Retinal pigment epithelial cell (primary cell): ENCODE measurements at regions not wholly inside any gene's neighbourhood (a gene's known extent, or its start where the extent isn't known, plus 50 kb on each side); places are given as distances from the start of the nearest gene placed in this dataset.

ENCODE experiments used
- DNase-seq: peaks from one replicate; pipeline ENCODE4 v3.0.0-alpha.2; 2010; ENCODE audit warnings: low read depth
- H3K4me3 ChIP-seq: 2 replicates; pipeline ENCODE4 v1.5.1; 2011; ENCODE audit warnings: mild to moderate bottlenecking, low read length, control low read depth, moderate library complexity
- TF ChIP-seq, protein P1 (sequence below): conservative IDR thresholded peaks from 2 replicates; pipeline ENCODE4 v1.5.1; 2011; ENCODE audit warnings: low read depth, low read length, control low read depth, inconsistent platforms

- TF ChIP-seq, protein P1, sequence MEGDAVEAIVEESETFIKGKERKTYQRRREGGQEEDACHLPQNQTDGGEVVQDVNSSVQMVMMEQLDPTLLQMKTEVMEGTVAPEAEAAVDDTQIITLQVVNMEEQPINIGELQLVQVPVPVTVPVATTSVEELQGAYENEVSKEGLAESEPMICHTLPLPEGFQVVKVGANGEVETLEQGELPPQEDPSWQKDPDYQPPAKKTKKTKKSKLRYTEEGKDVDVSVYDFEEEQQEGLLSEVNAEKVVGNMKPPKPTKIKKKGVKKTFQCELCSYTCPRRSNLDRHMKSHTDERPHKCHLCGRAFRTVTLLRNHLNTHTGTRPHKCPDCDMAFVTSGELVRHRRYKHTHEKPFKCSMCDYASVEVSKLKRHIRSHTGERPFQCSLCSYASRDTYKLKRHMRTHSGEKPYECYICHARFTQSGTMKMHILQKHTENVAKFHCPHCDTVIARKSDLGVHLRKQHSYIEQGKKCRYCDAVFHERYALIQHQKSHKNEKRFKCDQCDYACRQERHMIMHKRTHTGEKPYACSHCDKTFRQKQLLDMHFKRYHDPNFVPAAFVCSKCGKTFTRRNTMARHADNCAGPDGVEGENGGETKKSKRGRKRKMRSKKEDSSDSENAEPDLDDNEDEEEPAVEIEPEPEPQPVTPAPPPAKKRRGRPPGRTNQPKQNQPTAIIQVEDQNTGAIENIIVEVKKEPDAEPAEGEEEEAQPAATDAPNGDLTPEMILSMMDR: no peak
- DNase-seq: no peak
These were observed 179.1 kb upstream of the ZPLD1 start for GRCh38 chr3:102255736-102256135.

DNA sequence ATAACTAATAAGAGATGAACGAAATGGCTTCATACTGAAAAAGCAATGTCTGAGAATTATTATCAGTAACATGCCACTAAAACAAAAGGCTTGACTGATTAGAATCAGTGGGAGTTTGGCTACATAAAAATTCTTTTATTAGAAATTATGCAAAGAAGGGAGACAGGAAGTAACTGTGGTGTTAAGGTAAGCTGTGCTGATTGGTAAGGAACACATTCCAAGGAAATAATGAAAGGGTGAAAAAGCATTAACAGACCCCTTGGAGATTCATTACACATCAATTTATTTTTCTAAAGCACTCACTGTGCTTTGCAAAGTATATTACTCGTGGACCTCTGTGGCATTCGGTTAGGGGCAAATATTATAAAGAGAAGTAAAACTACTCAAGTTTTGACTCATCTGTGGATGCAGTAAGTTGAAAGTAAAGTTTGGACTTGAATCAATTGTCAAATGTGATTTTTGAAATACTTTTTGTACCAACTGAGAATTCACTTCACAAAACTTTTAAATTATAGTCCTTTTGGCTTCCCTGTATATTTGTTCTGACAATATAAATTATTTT is 176.1 kb upstream of the ZPLD1 start:
- no peak overlapping the region for H3K4me3 ChIP-seq
- no peak for DNase-seq
- TF ChIP-seq, protein P1: no peak

More at GRCh38 chr3:102255736-102256135, 179.1 kb upstream of the ZPLD1 start:
- no peak overlapping the region for H3K4me3 ChIP-seq

DNA sequence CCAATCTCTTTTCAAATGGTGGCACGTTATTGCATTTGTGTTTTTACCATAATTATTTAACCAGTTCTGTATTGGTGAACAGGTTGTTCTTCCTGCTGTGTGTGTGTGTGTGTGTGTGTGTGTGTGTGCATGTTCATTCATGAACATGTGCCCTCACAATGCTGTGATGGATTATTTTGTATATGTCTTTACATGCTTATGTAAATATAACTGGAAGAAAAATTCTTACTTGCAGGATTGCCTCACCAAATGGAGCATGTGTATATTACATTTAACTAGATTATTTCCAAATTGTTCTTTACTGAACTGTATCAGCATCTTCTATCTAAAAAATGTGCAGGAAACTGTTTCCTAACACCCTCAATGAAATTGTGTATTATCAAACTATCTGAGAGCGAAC is 175.2 kb upstream of the ZPLD1 start:
- H3K4me3 ChIP-seq: no peak overlapping the region
- DNase-seq: no peak
- TF ChIP-seq, protein P1: no peak

DNA sequence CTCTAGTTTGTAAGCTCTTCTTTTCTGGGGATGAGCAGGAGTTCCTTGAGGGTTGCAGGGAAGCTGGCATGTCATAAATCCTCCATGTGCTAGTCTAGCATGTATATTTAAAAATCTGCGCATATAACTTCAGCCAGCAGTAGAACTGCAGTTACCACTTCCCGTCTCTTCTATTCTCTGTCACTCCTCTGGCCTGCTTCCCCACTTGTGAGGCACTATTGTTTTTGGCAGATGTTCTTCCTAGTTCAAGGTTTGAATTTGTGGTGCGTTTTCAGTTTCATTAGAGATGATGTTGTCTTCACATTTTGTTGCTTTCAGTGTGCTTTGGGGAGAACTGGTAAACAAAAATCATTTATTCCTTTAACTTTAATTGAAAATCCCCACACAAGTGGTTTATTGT is 169.1 kb upstream of the ZPLD1 start:
- no peak overlapping the region for H3K4me3 ChIP-seq
- DNase-seq: no peak
- TF ChIP-seq, protein P1: no peak

GRCh38 chr3:102269406-102269805 is 165.4 kb upstream of the ZPLD1 start:
- H3K4me3 ChIP-seq: no peak overlapping the region
- TF ChIP-seq, protein P1: no peak
- no peak for DNase-seq

DNA sequence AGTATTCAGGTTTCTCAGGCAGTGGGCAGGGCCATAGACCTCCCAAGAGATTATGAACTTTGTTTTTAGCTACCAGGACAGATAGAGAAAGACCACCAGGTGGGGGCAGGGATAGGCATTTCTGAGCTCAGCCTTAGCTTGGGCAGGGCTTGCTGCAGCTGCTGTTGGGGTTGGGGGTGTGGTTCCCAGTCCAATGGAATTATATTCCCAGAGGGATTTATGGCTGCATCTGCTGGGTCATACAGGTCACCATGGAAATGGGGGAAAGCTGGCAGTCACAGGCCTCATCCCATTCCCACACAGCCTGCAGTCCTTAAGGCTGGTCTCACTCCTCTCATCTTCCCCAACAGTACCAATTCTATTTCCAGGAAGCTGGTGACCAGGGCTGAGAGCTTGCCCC is 144.6 kb upstream of the ZPLD1 start:
- DNase-seq: no peak
- no peak overlapping the region for H3K4me3 ChIP-seq
- TF ChIP-seq, protein P1: no peak

- DNase-seq: no peak
- TF ChIP-seq, protein P1: no peak
- no peak overlapping the region for H3K4me3 ChIP-seq
These were observed 139.1 kb upstream of the ZPLD1 start for GRCh38 chr3:102295756-102296155.
